ENCODE measurements at regions not wholly inside any gene's neighbourhood (a gene's known extent, or its start where the extent isn't known, plus 50 kb on each side); places are given as distances from the start of the nearest gene placed in this dataset.

GRCh38 chr20:18916886-18917750, 103.5 kb downstream of the SCP2D1 start:
- TF ChIP-seq CTCF (IDR thresholded peaks at IDR 0.05; ENCODE audit: low read depth, low read length) (no peak), EZH2phosphoT487 (IDR thresholded peaks at IDR 0.05; ENCODE audit: low read depth) (no peak)
- H3K9me3 ChIP-seq (ENCODE audit: insufficient read depth, low read length), result no peaks in the 10 kb centered on the region
- peak overlapping the region; percentile 44 for H3K27ac ChIP-seq (ENCODE audit: low read length)
- H4K20me1 ChIP-seq (ENCODE audit: insufficient read depth, low read length), result no peaks in the 10 kb centered on the region
- H3K4me1 ChIP-seq (ENCODE audit: low read length), result peaks cover 16% of the 10 kb centered on the region
- H3K36me3 ChIP-seq (replicated peaks; ENCODE audit: low read depth, low read length), result no peaks in the 10 kb centered on the region
- H3K9ac ChIP-seq (ENCODE audit: low read length), result no peak overlapping the region
- peak overlapping the region; percentile 76 for H2AFZ ChIP-seq (ENCODE audit: low read depth, low read length)
- no peaks in the 10 kb centered on the region for H3K27me3 ChIP-seq (ENCODE audit: low read depth, low read length)
- no peak overlapping the region for H3K4me3 ChIP-seq (ENCODE audit: low read length)
- peak overlapping the region; percentile 30 for H3K4me2 ChIP-seq (ENCODE audit: low read length)
- no peaks in the 10 kb centered on the region for H3K79me2 ChIP-seq (ENCODE audit: low read length)

DNA sequence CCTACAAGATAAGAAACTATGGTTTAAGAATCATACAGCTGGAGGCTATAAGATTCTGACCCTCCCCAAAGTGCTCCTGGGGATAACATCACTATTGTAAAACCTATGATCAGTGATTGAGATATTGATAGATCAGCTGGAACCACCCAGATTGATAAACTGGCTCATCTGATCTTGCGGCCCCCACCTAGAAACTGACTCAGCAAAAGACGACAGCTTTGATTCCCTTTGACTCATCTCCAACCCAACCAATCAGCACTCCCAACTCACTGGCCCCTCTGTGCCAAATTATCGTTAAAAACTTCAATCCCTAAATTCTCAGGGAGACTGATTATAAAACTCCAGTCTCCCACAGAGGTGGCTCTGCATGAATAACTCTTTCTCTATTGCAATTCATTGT, 106.4 kb downstream of the SCP2D1 start:
- no peak overlapping the region for H3K9ac ChIP-seq (ENCODE audit: low read length)
- H3K4me1 ChIP-seq (ENCODE audit: low read length), result peaks cover 16% of the 10 kb centered on the region
- H3K27me3 ChIP-seq (ENCODE audit: low read depth, low read length), result no peaks in the 10 kb centered on the region
- no peak overlapping the region for H2AFZ ChIP-seq (ENCODE audit: low read depth, low read length)
- no peaks in the 10 kb centered on the region for H3K79me2 ChIP-seq (ENCODE audit: low read length)
- no peak overlapping the region for H3K27ac ChIP-seq (ENCODE audit: low read length)
- H4K20me1 ChIP-seq (ENCODE audit: insufficient read depth, low read length), result no peaks in the 10 kb centered on the region
- TF ChIP-seq CTCF (IDR thresholded peaks at IDR 0.05; ENCODE audit: low read depth, low read length), result no peak
- TF ChIP-seq EZH2phosphoT487 (IDR thresholded peaks at IDR 0.05; ENCODE audit: low read depth), result no peak
- no peak overlapping the region for H3K4me3 ChIP-seq (ENCODE audit: low read length)
- H3K36me3 ChIP-seq (replicated peaks; ENCODE audit: low read depth, low read length), result no peaks in the 10 kb centered on the region
- no peak overlapping the region for H3K4me2 ChIP-seq (ENCODE audit: low read length)
- H3K9me3 ChIP-seq (ENCODE audit: insufficient read depth, low read length), result no peaks in the 10 kb centered on the region

- TF ChIP-seq CTCF (IDR thresholded peaks at IDR 0.05; ENCODE audit: low read depth, low read length) (no peak), EZH2phosphoT487 (IDR thresholded peaks at IDR 0.05; ENCODE audit: low read depth) (no peak)
- H3K9me3 ChIP-seq (ENCODE audit: insufficient read depth, low read length), result no peaks in the 10 kb centered on the region
- no peaks in the 10 kb centered on the region for H3K27me3 ChIP-seq (ENCODE audit: low read depth, low read length)
- H2AFZ ChIP-seq (ENCODE audit: low read depth, low read length), result no peak overlapping the region
- no peaks in the 10 kb centered on the region for H3K79me2 ChIP-seq (ENCODE audit: low read length)
- no peak overlapping the region for H3K4me2 ChIP-seq (ENCODE audit: low read length)
- H3K4me1 ChIP-seq (ENCODE audit: low read length), result peaks cover 16% of the 10 kb centered on the region
- H4K20me1 ChIP-seq (ENCODE audit: insufficient read depth, low read length), result no peaks in the 10 kb centered on the region
- no peak overlapping the region for H3K9ac ChIP-seq (ENCODE audit: low read length)
- no peaks in the 10 kb centered on the region for H3K36me3 ChIP-seq (replicated peaks; ENCODE audit: low read depth, low read length)
- no peak overlapping the region for H3K4me3 ChIP-seq (ENCODE audit: low read length)
- no peak overlapping the region for H3K27ac ChIP-seq (ENCODE audit: low read length)
Measured at GRCh38 chr20:18921291-18921690, 107.7 kb downstream of the SCP2D1 start.

- Histone ChIP-seq H3K4me3 (ENCODE audit: low read length) (no peak overlapping the region), H3K36me3 (replicated peaks; ENCODE audit: low read depth, low read length) (no peaks in the 10 kb centered on the region), H2AFZ (ENCODE audit: low read depth, low read length) (no peak overlapping the region), H3K4me2 (ENCODE audit: low read length) (no peak overlapping the region), H4K20me1 (ENCODE audit: insufficient read depth, low read length) (no peaks in the 10 kb centered on the region), H3K79me2 (ENCODE audit: low read length) (no peaks in the 10 kb centered on the region), H3K4me1 (ENCODE audit: low read length) (peaks cover 7% of the 10 kb centered on the region), H3K27ac (ENCODE audit: low read length) (no peak overlapping the region), H3K9ac (ENCODE audit: low read length) (no peak overlapping the region), H3K27me3 (ENCODE audit: low read depth, low read length) (no peaks in the 10 kb centered on the region), H3K9me3 (ENCODE audit: insufficient read depth, low read length) (no peaks in the 10 kb centered on the region)
- no peak for TF ChIP-seq EZH2phosphoT487 (IDR thresholded peaks at IDR 0.05; ENCODE audit: low read depth)
- no peak for TF ChIP-seq CTCF (IDR thresholded peaks at IDR 0.05; ENCODE audit: low read depth, low read length)
Measured at GRCh38 chr20:18922251-18922650, 108.7 kb downstream of the SCP2D1 start.

All from OCI-LY3 (cell line).